HG03342 (cell line): ENCODE measurements at regions not wholly inside any gene's neighbourhood (a gene's known extent, or its start where the extent isn't known, plus 50 kb on each side); places are given as distances from the start of the nearest gene placed in this dataset.
"Not testable (repeated sequence)": the region's sequence is repeated elsewhere in the genome, so short reads cannot be mapped to it uniquely, and the experiment has no call there.

Experiments used
- ATAC-seq: cut with Tn5 transposase; IDR thresholded peaks from one replicate; pipeline ENCODE4 v1.9.1; 2021; ENCODE audit warnings: mild to moderate bottlenecking, moderate library complexity; ENCODE audit not compliant: unreplicated experiment

- ATAC-seq = no peak
Measured at GRCh38 chr1:157410457-157410856, 141.9 kb downstream of the FCRL5 start.

- ATAC-seq = no peak
Measured at GRCh38 chr1:157409927-157410326, 142.4 kb downstream of the FCRL5 start.

GRCh38 chr1:157407917-157408525, 144.3 kb downstream of the FCRL5 start:
- ATAC-seq = no peak

DNA sequence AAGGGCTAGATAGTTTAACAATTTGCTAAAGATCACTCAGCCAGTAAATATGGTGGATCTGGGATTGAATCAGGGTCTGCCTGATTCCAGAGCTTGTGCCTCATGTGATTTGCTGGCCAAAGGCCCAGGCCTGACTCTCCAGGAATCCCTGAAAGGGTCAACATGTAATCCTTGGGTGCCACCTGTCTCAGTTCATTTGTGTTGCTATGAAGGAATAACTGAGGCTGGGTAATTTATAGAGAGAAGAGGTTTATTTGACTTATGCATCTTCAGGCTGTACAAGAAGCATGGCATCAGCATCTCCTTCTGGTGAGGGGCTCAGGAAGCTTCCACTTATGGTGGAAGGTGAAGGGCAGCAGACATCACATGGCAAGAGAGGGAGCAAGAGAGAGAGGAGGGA, 144.9 kb downstream of the FCRL5 start:
- ATAC-seq = no peak

DNA sequence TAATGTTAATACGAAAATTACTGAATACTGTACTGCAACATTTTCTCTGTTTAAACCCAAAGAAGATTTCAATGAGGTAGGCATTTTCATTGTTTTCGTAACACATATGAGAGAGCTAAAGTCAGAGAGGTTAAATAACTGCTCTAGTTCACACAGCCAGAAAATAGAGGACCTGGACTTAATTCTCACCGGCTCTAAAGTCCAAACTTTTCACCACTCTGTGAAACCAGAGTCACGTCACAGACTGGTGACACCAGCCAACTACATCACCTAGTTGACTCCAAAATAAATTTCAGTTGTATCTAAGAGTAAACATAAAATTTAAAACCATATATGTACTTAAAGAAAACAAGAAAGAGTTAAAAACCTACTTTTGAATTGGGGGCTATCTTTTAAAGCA, 146.7 kb downstream of the FCRL5 start:
- ATAC-seq = no peak

DNA sequence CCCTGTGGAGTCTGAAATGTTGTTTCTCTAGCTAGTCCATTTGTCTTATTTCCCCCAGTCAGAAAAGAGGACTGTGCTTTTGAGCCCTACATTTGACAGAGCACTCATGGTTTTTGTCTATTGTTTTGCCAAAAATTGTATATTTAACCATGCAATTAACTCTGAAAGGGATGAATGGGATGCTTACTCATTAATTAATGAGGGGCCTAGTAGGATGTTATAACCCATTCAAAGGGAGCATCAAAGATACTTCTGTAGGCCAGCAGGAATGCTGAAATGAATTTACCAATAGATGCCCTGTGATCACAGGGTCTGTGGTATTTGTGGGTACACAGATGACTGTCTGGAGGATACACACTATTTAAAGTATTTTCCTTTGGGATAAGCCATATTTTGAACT, 147.7 kb downstream of the FCRL5 start:
- no peak for ATAC-seq

GRCh38 chr1:157404063-157404501, 148.2 kb downstream of the FCRL5 start:
- ATAC-seq = peak; percentile 23

DNA sequence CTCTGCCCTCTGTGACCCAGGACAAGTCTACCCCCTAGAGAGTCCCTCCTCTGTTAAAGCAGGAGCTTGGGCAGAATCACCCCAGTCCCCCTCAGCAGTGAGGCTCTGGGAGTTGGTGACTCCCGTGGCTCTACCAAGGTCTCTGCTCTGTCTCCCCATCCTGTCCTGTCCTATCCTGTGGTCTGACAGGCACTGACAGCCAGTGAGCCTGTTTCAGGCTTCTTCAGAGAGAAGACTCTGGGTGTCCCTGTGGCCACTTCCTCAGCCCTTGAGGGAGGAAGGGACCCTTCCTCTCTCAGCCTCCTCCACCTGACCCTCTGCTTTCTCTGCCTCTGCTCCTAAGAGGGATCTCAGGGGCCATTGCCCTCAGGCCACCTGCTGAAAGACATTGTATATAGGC, 148.7 kb downstream of the FCRL5 start:
- peak; percentile 34 for ATAC-seq

DNA sequence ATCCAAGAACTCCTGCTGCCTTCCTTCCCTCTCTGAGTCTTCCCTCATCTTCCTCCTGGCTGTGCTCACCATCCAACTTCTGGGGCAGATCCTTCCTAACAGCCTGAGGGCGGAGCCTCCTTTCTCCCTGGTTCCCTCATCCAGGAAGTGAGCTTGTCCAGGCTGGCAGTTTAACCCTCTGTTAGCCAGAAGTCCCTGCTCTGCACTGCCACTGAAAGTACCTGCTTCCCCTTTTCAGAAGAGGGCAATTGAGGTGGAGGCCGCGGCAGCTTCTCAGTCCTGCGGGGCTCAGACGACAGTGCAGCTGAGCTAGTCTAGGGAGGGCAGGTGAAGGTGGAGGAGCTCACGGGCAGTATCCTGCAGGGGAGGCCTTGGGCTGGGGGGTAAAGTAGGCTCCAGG, 149.1 kb downstream of the FCRL5 start:
- ATAC-seq = peak; percentile 77

- no peak for ATAC-seq
Measured at GRCh38 chr1:157400766-157401165, 151.5 kb downstream of the FCRL5 start.

GRCh38 chr1:157399984-157400382, 152.3 kb downstream of the FCRL5 start:
- ATAC-seq = peak; percentile 53

DNA sequence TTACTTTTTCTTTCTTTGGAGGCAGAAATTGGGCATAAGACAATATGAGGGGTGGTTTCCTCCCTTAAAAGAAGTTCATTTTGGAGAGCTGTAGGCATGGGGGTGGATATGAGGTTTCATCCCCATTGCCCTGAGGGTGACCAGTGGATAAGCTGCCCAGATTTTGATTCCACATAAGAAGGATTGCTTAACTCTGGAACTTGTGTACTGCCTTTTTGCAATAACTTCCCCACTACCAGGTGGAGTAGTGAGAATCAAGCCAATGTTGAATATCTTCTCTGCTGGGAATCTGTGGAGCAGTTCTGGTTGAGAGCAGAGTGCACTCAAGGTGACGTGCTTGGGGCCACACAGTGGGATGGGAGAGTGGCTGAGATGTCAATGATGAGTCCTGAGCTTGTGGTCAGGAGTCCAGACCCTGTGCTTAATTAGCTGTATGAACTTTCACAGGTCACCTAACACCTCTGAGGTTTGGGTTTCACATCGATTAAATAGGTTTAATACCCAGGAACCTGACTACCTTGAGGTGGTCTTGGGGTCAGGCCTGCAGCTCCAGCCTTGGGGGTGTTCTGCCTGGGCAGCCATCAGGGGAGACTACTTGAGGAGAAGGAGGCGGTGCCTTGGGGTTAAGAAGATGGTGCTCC, 152.9 kb downstream of the FCRL5 start:
- no peak for ATAC-seq

- no peak for ATAC-seq
Measured at GRCh38 chr1:157390651-157391050, 161.7 kb downstream of the FCRL5 start.

- ATAC-seq = no peak
Measured at GRCh38 chr1:157388057-157388456, 164.3 kb downstream of the FCRL5 start.

DNA sequence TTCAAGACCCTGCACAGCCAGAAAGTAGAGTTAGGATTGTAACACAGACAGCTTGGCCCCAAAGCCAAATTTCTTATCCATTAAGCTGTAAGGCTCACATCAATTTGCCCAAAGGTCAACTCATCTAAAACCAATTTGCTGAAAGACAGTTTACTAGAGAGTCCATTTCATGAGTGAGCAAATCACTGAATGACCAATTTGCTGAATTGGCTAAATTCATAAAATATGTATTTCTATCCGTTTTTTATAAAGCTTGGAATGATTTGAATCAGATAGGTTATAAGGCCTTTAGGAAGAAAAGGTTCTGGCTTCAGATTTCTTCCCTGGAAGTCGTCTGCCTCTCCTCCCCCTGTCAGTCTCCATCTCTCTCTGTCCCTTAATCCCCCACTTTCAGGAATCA, 168.1 kb downstream of the FCRL5 start:
- ATAC-seq = no peak

DNA sequence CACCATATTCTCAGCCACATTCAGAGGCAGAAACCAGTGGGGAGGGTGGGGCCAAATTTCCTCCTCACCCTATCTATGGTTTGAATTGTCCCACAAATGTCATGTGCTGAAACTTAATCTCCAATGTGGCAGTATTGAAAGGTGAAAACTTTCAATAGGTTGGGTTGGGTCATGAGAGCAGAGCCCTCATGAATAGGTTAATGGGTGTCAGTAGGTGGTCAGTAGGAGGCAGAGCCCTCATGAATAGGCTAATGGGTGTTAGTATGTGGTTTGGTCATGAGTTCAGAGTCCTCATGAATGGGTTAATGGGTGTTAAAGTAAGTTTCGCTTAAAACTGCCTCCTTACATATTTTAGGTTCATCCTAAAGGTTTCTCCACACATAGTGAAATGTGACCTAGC, 170.0 kb downstream of the FCRL5 start:
- no peak for ATAC-seq

GRCh38 chr1:157380523-157380922, 171.8 kb downstream of the FCRL5 start:
- no peak for ATAC-seq

- ATAC-seq = not testable (repeated sequence)
Measured at GRCh38 chr1:157377280-157377713, 175.0 kb downstream of the FCRL5 start.

- no peak for ATAC-seq
Measured at GRCh38 chr1:157376681-157377080, 175.6 kb downstream of the FCRL5 start.

GRCh38 chr1:157372311-157372710, 180.0 kb downstream of the FCRL5 start:
- ATAC-seq = not testable (repeated sequence)

GRCh38 chr1:157371826-157372225, 180.5 kb downstream of the FCRL5 start:
- no peak for ATAC-seq

- no peak for ATAC-seq
Measured at GRCh38 chr1:157371221-157371620, 181.1 kb downstream of the FCRL5 start.

DNA sequence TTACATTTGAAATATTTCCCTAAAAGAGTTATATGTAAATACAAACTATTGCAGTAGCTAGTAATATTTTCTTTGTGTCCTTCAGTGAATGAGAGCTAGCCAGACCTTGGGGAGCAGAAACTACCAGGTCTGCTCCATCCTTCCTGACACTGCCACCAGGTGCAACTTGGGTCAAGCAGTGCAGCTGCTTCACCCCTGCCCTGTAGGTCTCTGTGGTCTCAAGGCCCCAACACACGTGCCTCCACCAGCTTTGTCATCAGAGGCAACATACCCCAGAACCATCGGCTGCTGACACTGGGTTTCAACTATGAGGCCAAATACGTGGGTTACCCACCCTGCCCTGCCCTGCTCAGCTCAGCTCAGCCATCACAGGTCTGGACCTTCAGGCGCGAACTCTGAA, 181.6 kb downstream of the FCRL5 start:
- no peak for ATAC-seq
